Loucy (cell line): ENCODE measurements at regions not wholly inside any gene's neighbourhood (a gene's known extent, or its start where the extent isn't known, plus 50 kb on each side); places are given as distances from the start of the nearest gene placed in this dataset.

Source experiments
- H2AFZ ChIP-seq: fragments of 200-600 bp; sonication (generic); 2 replicates; pipeline ENCODE4 v1.6.0; 2016; ENCODE audit warnings: antibody characterized with exemption, mild to moderate bottlenecking, low read length, moderate library complexity
- H3F3A ChIP-seq: fragments of 200-600 bp; 2 replicates; pipeline ENCODE4 v1.6.0; 2016; ENCODE audit warnings: antibody characterized with exemption, low read depth, mild to moderate bottlenecking
- H3K27me3 ChIP-seq: fragments of 200-600 bp; sonication (generic); 2 replicates; pipeline ENCODE4 v1.6.1; 2014; ENCODE audit warnings: low read length, mild to moderate bottlenecking; ENCODE audit not compliant: insufficient read depth, poor library complexity, severe bottlenecking
- H3K36me3 ChIP-seq: fragments of 200-600 bp; sonication (generic); 2 replicates; pipeline ENCODE4 v1.6.1; 2016; ENCODE audit warnings: low read length; ENCODE audit not compliant: insufficient read depth
- H3K4me1 ChIP-seq: fragments of 200-600 bp; sonication (generic); 2 replicates; pipeline ENCODE4 v1.5.1; 2014; ENCODE audit warnings: low read length, mild to moderate bottlenecking; ENCODE audit not compliant: insufficient read depth, poor library complexity, severe bottlenecking
- H3K4me2 ChIP-seq: fragments of 200-600 bp; sonication (generic); 2 replicates; pipeline ENCODE4 v1.6.0; 2014; ENCODE audit warnings: antibody characterized with exemption, low read length, low read depth, mild to moderate bottlenecking; ENCODE audit not compliant: poor library complexity, severe bottlenecking
- H3K4me3 ChIP-seq: fragments of 200-600 bp; sonication (generic); 2 replicates; pipeline ENCODE4 v1.5.1; 2014; ENCODE audit warnings: low read length, mild to moderate bottlenecking, mixed read lengths; ENCODE audit not compliant: poor library complexity, severe bottlenecking
- H3K79me2 ChIP-seq: fragments of 200-600 bp; sonication (generic); 2 replicates; pipeline ENCODE4 v1.6.1; 2014; ENCODE audit warnings: low read length; ENCODE audit not compliant: insufficient read depth
- H3K9ac ChIP-seq: fragments of 200-600 bp; sonication (generic); 2 replicates; pipeline ENCODE4 v1.6.0; 2014; ENCODE audit warnings: mild to moderate bottlenecking, low read depth, low read length, moderate library complexity; ENCODE audit not compliant: poor library complexity, severe bottlenecking
- H3K9me2 ChIP-seq: fragments of 200-600 bp; sonication (generic); replicated peaks from 2 replicates; pipeline ENCODE4 v1.6.1; 2016; ENCODE audit warnings: low read depth, low read length, mixed read lengths
- H3K9me3 ChIP-seq: fragments of 200-600 bp; sonication (generic); 2 replicates; pipeline ENCODE4 v1.6.1; 2014; ENCODE audit warnings: mild to moderate bottlenecking, antibody characterized with exemption, low read length, low read depth; ENCODE audit not compliant: insufficient read depth
- H4K20me1 ChIP-seq: fragments of 200-600 bp; sonication (generic); 2 replicates; pipeline ENCODE4 v1.6.0; 2014; ENCODE audit warnings: antibody characterized with exemption, low read length, mild to moderate bottlenecking; ENCODE audit not compliant: insufficient read depth, poor library complexity, severe bottlenecking
- EZH2phosphoT487 ChIP-seq: fragments of 200-600 bp; IDR thresholded peaks from 2 replicates; pipeline ENCODE4 v1.6.1; 2018; ENCODE audit warnings: antibody characterized with exemption, mild to moderate bottlenecking, moderate library complexity, borderline replicate concordance
- TF ChIP-seq, protein P1 (sequence below): fragments of 200-600 bp; sonication (generic); conservative IDR thresholded peaks from 2 replicates; pipeline ENCODE4 v1.5.1; 2014; ENCODE audit warnings: mild to moderate bottlenecking, antibody characterized with exemption, low read length

- H3K4me1 ChIP-seq: peaks cover 18% of the 10 kb centered on the region
- TF ChIP-seq EZH2phosphoT487: no peak
- TF ChIP-seq, protein P1, sequence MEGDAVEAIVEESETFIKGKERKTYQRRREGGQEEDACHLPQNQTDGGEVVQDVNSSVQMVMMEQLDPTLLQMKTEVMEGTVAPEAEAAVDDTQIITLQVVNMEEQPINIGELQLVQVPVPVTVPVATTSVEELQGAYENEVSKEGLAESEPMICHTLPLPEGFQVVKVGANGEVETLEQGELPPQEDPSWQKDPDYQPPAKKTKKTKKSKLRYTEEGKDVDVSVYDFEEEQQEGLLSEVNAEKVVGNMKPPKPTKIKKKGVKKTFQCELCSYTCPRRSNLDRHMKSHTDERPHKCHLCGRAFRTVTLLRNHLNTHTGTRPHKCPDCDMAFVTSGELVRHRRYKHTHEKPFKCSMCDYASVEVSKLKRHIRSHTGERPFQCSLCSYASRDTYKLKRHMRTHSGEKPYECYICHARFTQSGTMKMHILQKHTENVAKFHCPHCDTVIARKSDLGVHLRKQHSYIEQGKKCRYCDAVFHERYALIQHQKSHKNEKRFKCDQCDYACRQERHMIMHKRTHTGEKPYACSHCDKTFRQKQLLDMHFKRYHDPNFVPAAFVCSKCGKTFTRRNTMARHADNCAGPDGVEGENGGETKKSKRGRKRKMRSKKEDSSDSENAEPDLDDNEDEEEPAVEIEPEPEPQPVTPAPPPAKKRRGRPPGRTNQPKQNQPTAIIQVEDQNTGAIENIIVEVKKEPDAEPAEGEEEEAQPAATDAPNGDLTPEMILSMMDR: no peak
- H4K20me1 ChIP-seq: no peaks in the 10 kb centered on the region
- H3K9me3 ChIP-seq: no peaks in the 10 kb centered on the region
- H3K4me2 ChIP-seq: no peak overlapping the region
- no peaks in the 10 kb centered on the region for H3F3A ChIP-seq
- no peak overlapping the region for H3K9ac ChIP-seq
- no peaks in the 10 kb centered on the region for H3K36me3 ChIP-seq
- no peaks in the 10 kb centered on the region for H3K79me2 ChIP-seq
- H3K27me3 ChIP-seq: no peaks in the 10 kb centered on the region
- H2AFZ ChIP-seq: no peak overlapping the region
- no peak overlapping the region for H3K4me3 ChIP-seq
- no peaks in the 10 kb centered on the region for H3K9me2 ChIP-seq
These were observed 238.5 kb upstream of the PIK3R1 start for GRCh38 chr5:67976891-67977601.

DNA sequence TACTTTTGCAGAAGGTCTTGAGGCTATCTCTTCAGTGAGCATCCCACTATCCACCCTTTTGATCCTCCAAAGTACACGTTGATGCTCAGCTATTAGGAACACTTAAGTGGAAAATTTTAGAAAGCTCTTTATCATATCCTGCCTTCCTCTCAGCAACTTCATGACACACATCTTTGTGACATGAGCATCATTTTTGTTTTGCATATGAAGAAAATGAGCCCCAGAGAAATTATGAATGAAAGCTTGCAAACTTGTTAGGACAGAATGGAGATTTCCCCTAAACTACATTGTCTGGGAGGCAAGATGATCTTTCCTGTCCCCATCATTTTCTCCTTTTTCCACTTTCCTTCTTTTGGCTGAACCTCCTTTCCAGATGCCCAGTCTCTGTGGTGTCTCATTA lies 239.4 kb upstream of the PIK3R1 start:
- no peak overlapping the region for H3K4me2 ChIP-seq
- H3K36me3 ChIP-seq: no peaks in the 10 kb centered on the region
- H3K9me3 ChIP-seq: no peaks in the 10 kb centered on the region
- no peak overlapping the region for H3K4me3 ChIP-seq
- H3K4me1 ChIP-seq: peaks cover 20% of the 10 kb centered on the region
- H3F3A ChIP-seq: no peaks in the 10 kb centered on the region
- H4K20me1 ChIP-seq: no peaks in the 10 kb centered on the region
- H3K27me3 ChIP-seq: no peaks in the 10 kb centered on the region
- H3K79me2 ChIP-seq: no peaks in the 10 kb centered on the region
- TF ChIP-seq, protein P1: no peak
- no peak for TF ChIP-seq EZH2phosphoT487
- H3K9ac ChIP-seq: no peak overlapping the region
- H2AFZ ChIP-seq: no peak overlapping the region
- no peaks in the 10 kb centered on the region for H3K9me2 ChIP-seq

GRCh38 chr5:67974471-67974870 lies 241.1 kb upstream of the PIK3R1 start:
- H4K20me1 ChIP-seq: no peaks in the 10 kb centered on the region
- no peaks in the 10 kb centered on the region for H3K36me3 ChIP-seq
- no peaks in the 10 kb centered on the region for H3K79me2 ChIP-seq
- H2AFZ ChIP-seq: no peak overlapping the region
- TF ChIP-seq EZH2phosphoT487: no peak
- TF ChIP-seq, protein P1: no peak
- H3K4me1 ChIP-seq: peaks cover 20% of the 10 kb centered on the region
- H3K9me2 ChIP-seq: no peaks in the 10 kb centered on the region
- H3F3A ChIP-seq: no peaks in the 10 kb centered on the region
- no peak overlapping the region for H3K4me2 ChIP-seq
- H3K9ac ChIP-seq: no peak overlapping the region
- H3K27me3 ChIP-seq: no peaks in the 10 kb centered on the region
- H3K9me3 ChIP-seq: no peaks in the 10 kb centered on the region
- no peak overlapping the region for H3K4me3 ChIP-seq
